ENCODE measurements at regions not wholly inside any gene's neighbourhood (a gene's known extent, or its start where the extent isn't known, plus 50 kb on each side); places are given as distances from the start of the nearest gene placed in this dataset.

- Histone ChIP-seq H3K4me1 (replicated peaks in 1 of 2) (no peaks in the 10 kb centered on the region), H3K4me3 (no peak overlapping the region), H3K27ac (no peak overlapping the region)
- WGBS, 10 experiments: 76 to 98% (median 89%) methylated on average over 2 to 5 of the region's 5 CpGs; no CpG with 5 or more reads in 2 of the 10 experiments
- ATAC-seq (replicated peaks in 6 of 8): no peak
- in situ Hi-C loops (cut with MboI; ENCODE audit: low pct_unique_long_range_greater_than_20kb in 2 of 9, low sequenced_read_pairs in 9 of 9, unreplicated experiment in 9 of 9): no loop called here
These were observed 73.5 kb upstream of the ALDH1A1 start for GRCh38 chr9:73026375-73026774.

- in situ Hi-C loops (cut with MboI; ENCODE audit: low pct_unique_long_range_greater_than_20kb in 2 of 9, low sequenced_read_pairs in 9 of 9, unreplicated experiment in 9 of 9): loop anchor here in 2 of 9 experiments (25.0 kb wide), 1 partner anchor 162 kb away; no protein-coding TSS in a partner anchor
These were observed 71.8 kb upstream of the ALDH1A1 start for GRCh38 chr9:73024601-73025034.

GRCh38 chr9:73023025-73023541 lies 70.2 kb upstream of the ALDH1A1 start:
- no peak overlapping the region for H3K27ac ChIP-seq
- ATAC-seq (replicated peaks in 6 of 8): peak in 3 of 8 experiments; percentile 59 to 69 (median 66)
- H3K4me1 ChIP-seq (replicated peaks in 1 of 2): no peaks in the 10 kb centered on the region
- in situ Hi-C loops (cut with MboI; ENCODE audit: low pct_unique_long_range_greater_than_20kb in 2 of 9, low sequenced_read_pairs in 9 of 9, unreplicated experiment in 9 of 9): loop anchor here in 2 of 9 experiments (25.0 kb wide), 1 partner anchor 161 kb away; no protein-coding TSS in a partner anchor
- no peak overlapping the region for H3K4me3 ChIP-seq
- 0 to 46% (median 14%) methylated on average over 4 to 7 of the region's 7 CpGs; no CpG with 5 or more reads in 1 of the 10 experiments for whole genome bisulfite sequencing, 10 experiments

More at GRCh38 chr9:73024601-73025034, 71.8 kb upstream of the ALDH1A1 start:
- 33 to 100% (median 92%) methylated on average over 1 to 5 of the region's 6 CpGs; no CpG with 5 or more reads in 1 of the 10 experiments for WGBS, 10 experiments
- no peaks in the 10 kb centered on the region for H3K4me1 ChIP-seq (replicated peaks in 1 of 2)
- no peak overlapping the region for H3K27ac ChIP-seq
- no peak for ATAC-seq (replicated peaks in 6 of 8)
- H3K4me3 ChIP-seq: no peak overlapping the region

- in situ Hi-C loops (cut with MboI; ENCODE audit: low pct_unique_long_range_greater_than_20kb in 2 of 9, low sequenced_read_pairs in 9 of 9, unreplicated experiment in 9 of 9): loop anchor here in 2 of 9 experiments (25.0 kb wide), 1 partner anchor 160 kb away; no protein-coding TSS in a partner anchor
- H3K27ac ChIP-seq: no peak overlapping the region
- ATAC-seq (replicated peaks in 6 of 8): no peak
- 11 to 92% (median 54%) methylated on average over 1 to 2 of the region's 2 CpGs; no CpG with 5 or more reads in 2 of the 10 experiments for WGBS, 10 experiments
- H3K4me3 ChIP-seq: no peak overlapping the region
- no peaks in the 10 kb centered on the region for H3K4me1 ChIP-seq (replicated peaks in 1 of 2)
These were observed 69.5 kb upstream of the ALDH1A1 start for GRCh38 chr9:73022353-73022752.

- in situ Hi-C loops (cut with MboI; ENCODE audit: low pct_unique_long_range_greater_than_20kb in 2 of 9, low sequenced_read_pairs in 9 of 9, unreplicated experiment in 9 of 9): loop anchor here in 2 of 9 experiments (25.0 kb wide), 1 partner anchor 159 kb away; no protein-coding TSS in a partner anchor
- whole genome bisulfite sequencing, 10 experiments: 74 to 100% (median 91%) methylated on average over 1 to 3 of the region's 3 CpGs
- Histone ChIP-seq H3K27ac (no peak overlapping the region), H3K4me3 (no peak overlapping the region), H3K4me1 (replicated peaks in 1 of 2) (no peaks in the 10 kb centered on the region)
- ATAC-seq (replicated peaks in 6 of 8): no peak
These were observed 68.0 kb upstream of the ALDH1A1 start for GRCh38 chr9:73020877-73021276.

- in situ Hi-C loops (cut with MboI; ENCODE audit: low pct_unique_long_range_greater_than_20kb in 2 of 9, low sequenced_read_pairs in 9 of 9, unreplicated experiment in 9 of 9): loop anchor here in 2 of 9 experiments (25.0 kb wide), 1 partner anchor 152 kb away; no protein-coding TSS in a partner anchor
- no peaks in the 10 kb centered on the region for H3K4me1 ChIP-seq (replicated peaks in 1 of 2)
- no peak overlapping the region for H3K4me3 ChIP-seq
- no peak for ATAC-seq (replicated peaks in 6 of 8)
- H3K27ac ChIP-seq: no peak overlapping the region
These were observed 61.2 kb upstream of the ALDH1A1 start for GRCh38 chr9:73014011-73014410.

- ATAC-seq (replicated peaks in 6 of 8): no peak
- in situ Hi-C loops (cut with MboI; ENCODE audit: low pct_unique_long_range_greater_than_20kb in 2 of 9, low sequenced_read_pairs in 9 of 9, unreplicated experiment in 9 of 9): loop anchor here in 2 of 9 experiments (25.0 kb wide), 1 partner anchor 150 kb away; no protein-coding TSS in a partner anchor
- WGBS, 10 experiments: 6 to 95% (median 83%) methylated on average over 1 to 2 of the region's 2 CpGs
- H3K4me3 ChIP-seq: no peak overlapping the region
- no peak overlapping the region for H3K27ac ChIP-seq
- no peaks in the 10 kb centered on the region for H3K4me1 ChIP-seq (replicated peaks in 1 of 2)
These were observed 59.1 kb upstream of the ALDH1A1 start for GRCh38 chr9:73011956-73012355.

GRCh38 chr9:73011181-73011750 lies 58.4 kb upstream of the ALDH1A1 start:
- Histone ChIP-seq H3K4me1 (replicated peaks in 1 of 2) (no peaks in the 10 kb centered on the region), H3K4me3 (no peak overlapping the region), H3K27ac (no peak overlapping the region)
- no peak for ATAC-seq (replicated peaks in 6 of 8)
- 0 to 100% (median 72%) methylated on average over 1 to 2 of the region's 2 CpGs; no CpG with 5 or more reads in 2 of the 10 experiments for WGBS, 10 experiments
- in situ Hi-C loops (cut with MboI; ENCODE audit: low pct_unique_long_range_greater_than_20kb in 2 of 9, low sequenced_read_pairs in 9 of 9, unreplicated experiment in 9 of 9): loop anchor here in 2 of 9 experiments (25.0 kb wide), 1 partner anchor 149 kb away; no protein-coding TSS in a partner anchor

GRCh38 chr9:73009649-73010288 lies 56.9 kb upstream of the ALDH1A1 start:
- Histone ChIP-seq H3K4me3 (no peak overlapping the region), H3K4me1 (replicated peaks in 1 of 2) (no peaks in the 10 kb centered on the region), H3K27ac (no peak overlapping the region)
- in situ Hi-C loops (cut with MboI; ENCODE audit: low pct_unique_long_range_greater_than_20kb in 2 of 9, low sequenced_read_pairs in 9 of 9, unreplicated experiment in 9 of 9): loop anchor here in 2 of 9 experiments (25.0 kb wide), 1 partner anchor 147 kb away; no protein-coding TSS in a partner anchor
- ATAC-seq (replicated peaks in 6 of 8): no peak
- whole genome bisulfite sequencing, 10 experiments: 40 to 100% (median 83%) methylated on average over 1 to 2 of the region's 2 CpGs; no CpG with 5 or more reads in 5 of the 10 experiments

- ATAC-seq (replicated peaks in 6 of 8): no peak
- in situ Hi-C loops (cut with MboI; ENCODE audit: low pct_unique_long_range_greater_than_20kb in 2 of 9, low sequenced_read_pairs in 9 of 9, unreplicated experiment in 9 of 9): loop anchor here in 2 of 9 experiments (25.0 kb wide), 1 partner anchor 146 kb away; no protein-coding TSS in a partner anchor
- 27 to 100% (median 74%) methylated on average over 1 to 3 of the region's 3 CpGs; no CpG with 5 or more reads in 4 of the 10 experiments for WGBS, 10 experiments
- Histone ChIP-seq H3K4me3 (no peak overlapping the region), H3K4me1 (replicated peaks in 1 of 2) (no peaks in the 10 kb centered on the region), H3K27ac (no peak overlapping the region)
These were observed 55.3 kb upstream of the ALDH1A1 start for GRCh38 chr9:73007966-73008672.

GRCh38 chr9:73006986-73007385 lies 54.1 kb upstream of the ALDH1A1 start:
- no peak for ATAC-seq (replicated peaks in 6 of 8)
- in situ Hi-C loops (cut with MboI; ENCODE audit: low pct_unique_long_range_greater_than_20kb in 2 of 9, low sequenced_read_pairs in 9 of 9, unreplicated experiment in 9 of 9): loop anchor here in 2 of 9 experiments (25.0 kb wide), 1 partner anchor 145 kb away; no protein-coding TSS in a partner anchor
- H3K4me3 ChIP-seq: no peak overlapping the region
- no peak overlapping the region for H3K27ac ChIP-seq
- H3K4me1 ChIP-seq (replicated peaks in 1 of 2): no peaks in the 10 kb centered on the region
- WGBS, 10 experiments: 50 to 91% (median 70%) methylated on average over 1 to 2 of the region's 2 CpGs; no CpG with 5 or more reads in 1 of the 10 experiments

Measured in motor neuron (in vitro differentiated cells).